Neural crest cell (in vitro differentiated cells): ENCODE measurements at regions not wholly inside any gene's neighbourhood (a gene's known extent, or its start where the extent isn't known, plus 50 kb on each side); places are given as distances from the start of the nearest gene placed in this dataset.

Experiments used
- DNase-seq: peaks from one replicate; pipeline ENCODE4 v3.0.0; 2021; ENCODE audit warnings: low read depth, mixed read lengths, low spot score
- H3K27ac Mint-ChIP-seq: one replicate; pipeline ENCODE4 v1.8.0; 2021; ENCODE audit warnings: mild to moderate bottlenecking, mixed read lengths; ENCODE audit not compliant: unreplicated experiment
- H3K27me3 Mint-ChIP-seq: 2 replicates; pipeline ENCODE4 v1.8.0; 2021; ENCODE audit warnings: low read depth, mild to moderate bottlenecking, mixed read lengths
- H3K36me3 Mint-ChIP-seq: 2 replicates; pipeline ENCODE4 v1.8.0; 2021; ENCODE audit warnings: low read depth, mild to moderate bottlenecking, mixed read lengths
- H3K4me1 Mint-ChIP-seq: 2 replicates; pipeline ENCODE4 v1.8.0; 2021; ENCODE audit warnings: mixed read lengths
- H3K4me3 Mint-ChIP-seq: one replicate; pipeline ENCODE4 v1.8.0; 2021; ENCODE audit warnings: mild to moderate bottlenecking, mixed read lengths
- H3K9me3 Mint-ChIP-seq: 2 replicates; pipeline ENCODE4 v1.8.0; 2021; ENCODE audit warnings: mixed read lengths
- TF ChIP-seq, protein P1 (sequence below): fragments of 200-600 bp; sonication (generic); conservative IDR thresholded peaks from 2 replicates; pipeline ENCODE4 v1.5.0; 2021; ENCODE audit warnings: antibody characterized with exemption, mild to moderate bottlenecking

DNA sequence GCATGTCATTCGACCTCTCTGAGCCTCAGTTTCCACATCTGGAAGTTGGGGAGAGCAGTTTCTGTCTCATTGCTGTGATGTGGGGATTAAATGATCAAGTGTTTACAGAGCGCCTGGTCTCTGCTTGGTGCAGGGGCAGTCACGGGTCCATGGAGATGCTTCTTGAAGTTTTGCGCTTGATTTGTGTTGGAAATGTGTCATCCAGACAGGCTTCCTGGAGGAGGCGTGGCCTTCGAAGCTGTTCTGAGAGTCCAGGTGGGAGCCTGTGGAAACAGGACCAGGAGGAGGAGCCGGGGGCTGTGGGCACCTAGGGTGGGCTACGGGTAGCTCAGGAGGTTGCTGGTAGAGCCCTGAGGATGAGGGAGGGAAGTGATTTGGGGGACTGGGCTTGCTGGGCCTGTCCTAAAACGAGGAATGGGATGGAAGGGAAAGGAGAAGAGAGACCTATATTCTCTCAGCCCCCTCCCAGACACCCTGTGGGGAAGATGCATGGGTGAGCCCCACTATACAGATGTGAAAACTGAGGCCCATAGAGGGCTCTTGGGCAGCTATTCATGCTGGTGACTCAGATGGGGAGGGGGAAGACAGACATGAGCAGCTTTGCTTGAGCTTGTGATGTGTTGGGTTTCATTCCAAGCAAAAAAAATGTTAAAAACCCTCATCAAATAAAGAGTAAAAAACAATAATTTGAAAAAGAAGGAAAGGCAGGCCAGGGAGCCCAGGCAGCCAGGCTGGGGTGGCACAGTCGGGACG lies 107.2 kb upstream of the WNT4 start:
- Mint-ChIP-seq H3K9me3 (no peaks in the 10 kb centered on the region), H3K27me3 (peaks cover 39% of the 10 kb centered on the region), H3K27ac (no peak overlapping the region), H3K36me3 (no peaks in the 10 kb centered on the region), H3K4me1 (peaks cover 23% of the 10 kb centered on the region), H3K4me3 (no peak overlapping the region)
- no peak for DNase-seq
- TF ChIP-seq, protein P1, sequence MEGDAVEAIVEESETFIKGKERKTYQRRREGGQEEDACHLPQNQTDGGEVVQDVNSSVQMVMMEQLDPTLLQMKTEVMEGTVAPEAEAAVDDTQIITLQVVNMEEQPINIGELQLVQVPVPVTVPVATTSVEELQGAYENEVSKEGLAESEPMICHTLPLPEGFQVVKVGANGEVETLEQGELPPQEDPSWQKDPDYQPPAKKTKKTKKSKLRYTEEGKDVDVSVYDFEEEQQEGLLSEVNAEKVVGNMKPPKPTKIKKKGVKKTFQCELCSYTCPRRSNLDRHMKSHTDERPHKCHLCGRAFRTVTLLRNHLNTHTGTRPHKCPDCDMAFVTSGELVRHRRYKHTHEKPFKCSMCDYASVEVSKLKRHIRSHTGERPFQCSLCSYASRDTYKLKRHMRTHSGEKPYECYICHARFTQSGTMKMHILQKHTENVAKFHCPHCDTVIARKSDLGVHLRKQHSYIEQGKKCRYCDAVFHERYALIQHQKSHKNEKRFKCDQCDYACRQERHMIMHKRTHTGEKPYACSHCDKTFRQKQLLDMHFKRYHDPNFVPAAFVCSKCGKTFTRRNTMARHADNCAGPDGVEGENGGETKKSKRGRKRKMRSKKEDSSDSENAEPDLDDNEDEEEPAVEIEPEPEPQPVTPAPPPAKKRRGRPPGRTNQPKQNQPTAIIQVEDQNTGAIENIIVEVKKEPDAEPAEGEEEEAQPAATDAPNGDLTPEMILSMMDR, result no peak

DNA sequence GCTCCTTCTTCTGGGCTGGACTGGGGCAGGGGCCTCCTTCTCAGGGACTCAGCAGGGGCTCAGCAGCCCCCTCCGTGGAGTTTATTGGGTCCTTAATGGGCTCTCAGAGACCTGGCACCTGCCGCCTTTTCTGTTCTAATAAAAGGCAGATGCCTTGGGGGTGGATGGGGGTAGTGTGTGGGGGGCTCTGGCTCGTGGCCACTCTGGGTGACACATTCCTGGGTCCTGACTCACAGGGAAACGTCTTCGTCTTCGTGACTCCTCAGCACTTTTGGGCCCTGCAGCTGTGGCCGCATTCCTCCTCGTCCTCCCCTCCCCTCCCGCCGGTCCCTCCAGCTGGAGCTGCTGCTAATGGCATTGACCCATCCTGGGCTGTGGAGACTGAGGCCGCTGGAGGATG lies 107.8 kb upstream of the WNT4 start:
- H3K4me1 Mint-ChIP-seq, result peaks cover 20% of the 10 kb centered on the region
- H3K4me3 Mint-ChIP-seq, result no peak overlapping the region
- peaks cover 39% of the 10 kb centered on the region for H3K27me3 Mint-ChIP-seq

DNA sequence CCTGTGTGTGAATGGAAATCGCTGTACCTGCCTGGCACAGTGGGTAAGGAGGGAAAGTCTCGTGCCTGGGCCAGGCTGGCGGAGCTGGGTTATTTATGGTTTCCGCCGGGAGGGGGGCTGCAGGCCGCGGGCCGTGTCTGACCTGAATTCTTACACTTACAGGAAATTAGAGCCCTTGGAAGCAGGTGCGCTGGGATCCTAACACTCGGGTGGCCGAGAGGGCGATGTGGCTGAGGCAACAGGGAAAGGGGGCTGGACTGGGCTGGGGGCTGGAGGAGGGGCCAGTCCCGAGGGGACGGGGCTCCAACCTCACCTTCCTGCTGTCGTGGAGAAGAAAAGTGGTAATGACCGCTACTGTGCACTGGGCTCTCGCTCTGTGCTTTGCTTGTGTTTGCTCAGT lies 109.4 kb upstream of the WNT4 start:
- Mint-ChIP-seq H3K36me3 (no peaks in the 10 kb centered on the region), H3K27ac (no peak overlapping the region), H3K4me3 (no peak overlapping the region), H3K9me3 (no peaks in the 10 kb centered on the region), H3K27me3 (peaks cover 36% of the 10 kb centered on the region), H3K4me1 (peaks cover 10% of the 10 kb centered on the region)
- no peak for DNase-seq
- TF ChIP-seq, protein P1, result no peak

More for the DNA sequence above, 107.8 kb upstream of the WNT4 start:
- no peaks in the 10 kb centered on the region for H3K36me3 Mint-ChIP-seq
- H3K9me3 Mint-ChIP-seq, result no peaks in the 10 kb centered on the region
- TF ChIP-seq, protein P1, result no peak
- no peak overlapping the region for H3K27ac Mint-ChIP-seq
- DNase-seq, result no peak

DNA sequence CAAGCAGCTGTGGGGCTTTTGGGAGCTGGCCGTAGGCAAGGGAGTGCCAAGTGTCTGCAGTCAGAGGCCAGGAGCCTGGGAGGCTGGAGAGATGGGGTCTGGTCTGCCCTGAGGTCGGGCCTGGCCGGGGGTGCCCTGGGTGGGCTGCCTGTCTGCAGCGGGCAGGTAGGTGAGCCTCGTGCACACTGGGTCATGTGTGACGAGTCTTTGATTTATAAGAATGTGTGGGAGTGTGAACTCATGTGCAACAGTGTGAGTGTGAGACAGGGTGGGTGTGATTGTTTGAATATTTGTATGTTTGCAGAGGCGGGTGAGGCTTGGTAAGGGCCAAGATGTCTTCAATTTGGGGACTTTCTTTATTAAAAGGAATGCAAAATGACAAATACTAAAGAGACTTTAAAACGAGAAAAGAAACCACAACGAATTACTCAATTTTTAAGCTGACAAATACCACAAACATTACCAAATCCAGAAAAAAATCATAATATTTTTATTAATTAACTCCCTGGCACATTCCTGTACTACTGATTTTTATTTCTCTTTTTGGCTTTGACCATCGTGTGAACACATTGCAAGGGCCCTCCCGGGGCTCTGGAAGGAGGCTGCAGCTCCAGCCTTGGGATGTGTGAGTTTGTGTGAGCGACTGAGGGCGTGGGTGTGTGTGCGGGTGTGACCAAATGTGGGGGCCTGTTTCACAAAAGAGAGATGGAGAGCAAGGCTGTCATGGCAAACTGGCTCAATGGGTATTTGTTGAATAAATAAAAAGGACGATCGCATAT lies 110.3 kb upstream of the WNT4 start:
- Mint-ChIP-seq H3K4me1 (peaks cover 10% of the 10 kb centered on the region), H3K36me3 (no peaks in the 10 kb centered on the region), H3K27ac (no peak overlapping the region), H3K4me3 (no peak overlapping the region), H3K9me3 (no peaks in the 10 kb centered on the region), H3K27me3 (peaks cover 36% of the 10 kb centered on the region)
- no peak for DNase-seq
- TF ChIP-seq, protein P1, result no peak

DNA sequence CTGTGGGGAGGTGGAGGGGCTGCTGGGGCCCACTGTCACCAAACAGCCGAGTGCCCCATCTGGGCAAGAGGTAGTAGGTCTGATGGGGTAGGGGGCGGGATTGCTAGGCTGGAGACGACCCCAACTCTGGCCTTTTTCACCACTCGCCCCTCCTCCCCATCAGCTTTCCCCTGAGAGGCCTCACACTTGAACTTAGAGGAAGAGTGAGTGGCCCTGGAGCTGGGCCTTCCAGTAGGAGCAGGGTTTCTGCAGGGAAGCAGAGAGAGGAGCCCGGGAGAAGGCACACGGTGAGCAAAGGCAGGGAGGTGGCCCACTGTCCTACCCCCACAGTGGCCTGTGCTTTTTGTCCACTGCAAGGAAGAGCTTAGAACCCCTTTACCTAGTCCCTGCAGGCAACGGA lies 111.9 kb upstream of the WNT4 start:
- H3K27ac Mint-ChIP-seq, result no peak overlapping the region
- no peaks in the 10 kb centered on the region for H3K9me3 Mint-ChIP-seq
- no peaks in the 10 kb centered on the region for H3K36me3 Mint-ChIP-seq
- no peak overlapping the region for H3K4me3 Mint-ChIP-seq
- H3K4me1 Mint-ChIP-seq, result peaks cover 16% of the 10 kb centered on the region
- H3K27me3 Mint-ChIP-seq, result peaks cover 27% of the 10 kb centered on the region
- no peak for DNase-seq
- TF ChIP-seq, protein P1, result no peak
